Memory B cell (primary cell): ENCODE measurements at regions not wholly inside any gene's neighbourhood (a gene's known extent, or its start where the extent isn't known, plus 50 kb on each side); places are given as distances from the start of the nearest gene placed in this dataset.

Experiments
- ATAC-seq: fragments of 150-1000 bp; cut with Tn5 transposase; 2 replicates; pipeline ENCODE4 v1.10.0; 2021; ENCODE audit warnings: low read depth, mild to moderate bottlenecking, moderate library complexity
- DNase-seq, 2 donors: peaks; one replicate each; pipeline ENCODE4 v3.0.0; 2022; ENCODE audit warnings: low spot score in 2 of 2
- H3K27ac Mint-ChIP-seq: one replicate; pipeline ENCODE4 v1.8.0; 2022; ENCODE audit warnings: mild to moderate bottlenecking, moderate library complexity, mixed read lengths
- H3K27me3 Mint-ChIP-seq: one replicate; pipeline ENCODE4 v1.8.0; 2022; ENCODE audit warnings: mixed read lengths
- H3K36me3 Mint-ChIP-seq: one replicate; pipeline ENCODE4 v1.8.0; 2022; ENCODE audit warnings: mild to moderate bottlenecking, mixed read lengths
- H3K4me1 Mint-ChIP-seq: one replicate; pipeline ENCODE4 v1.8.0; 2022; ENCODE audit warnings: mixed read lengths
- H3K4me3 Mint-ChIP-seq: one replicate; pipeline ENCODE4 v1.8.0; 2022; ENCODE audit warnings: mild to moderate bottlenecking, moderate library complexity, mixed read lengths
- H3K9me3 Mint-ChIP-seq: one replicate; pipeline ENCODE4 v1.8.0; 2022; ENCODE audit warnings: mixed read lengths

- Mint-ChIP-seq H3K36me3 (no peaks in the 10 kb centered on the region), H3K9me3 (no peaks in the 10 kb centered on the region), H3K4me1 (no peaks in the 10 kb centered on the region), H3K4me3 (no peak overlapping the region), H3K27me3 (peaks cover 21% of the 10 kb centered on the region), H3K27ac (no peak overlapping the region)
- no peak for ATAC-seq
- no peak for DNase-seq
Observed at GRCh38 chr11:45486461-45486860, 179.0 kb downstream of the CHST1 start.

- no peak overlapping the region for H3K4me3 Mint-ChIP-seq
- no peak for DNase-seq
Observed at GRCh38 chr11:45485070-45485707, 180.2 kb downstream of the CHST1 start.

GRCh38 chr11:45484326-45484883, 181.0 kb downstream of the CHST1 start:
- Mint-ChIP-seq H3K4me1 (no peaks in the 10 kb centered on the region), H3K27me3 (peaks cover 21% of the 10 kb centered on the region), H3K4me3 (no peak overlapping the region), H3K9me3 (no peaks in the 10 kb centered on the region), H3K27ac (no peak overlapping the region), H3K36me3 (no peaks in the 10 kb centered on the region)
- DNase-seq (no peak), ATAC-seq (no peak)

More at GRCh38 chr11:45485070-45485707, 180.2 kb downstream of the CHST1 start:
- H3K4me1 Mint-ChIP-seq = no peaks in the 10 kb centered on the region
- H3K27me3 Mint-ChIP-seq = peaks cover 21% of the 10 kb centered on the region
- no peaks in the 10 kb centered on the region for H3K36me3 Mint-ChIP-seq
- no peak for ATAC-seq
- no peak overlapping the region for H3K27ac Mint-ChIP-seq
- H3K9me3 Mint-ChIP-seq = no peaks in the 10 kb centered on the region

- no peak overlapping the region for H3K27ac Mint-ChIP-seq
- DNase-seq = no peak
- no peak for ATAC-seq
Observed at GRCh38 chr11:45483416-45483815, 182.0 kb downstream of the CHST1 start.

GRCh38 chr11:45482331-45482730, 183.1 kb downstream of the CHST1 start:
- no peak for DNase-seq
- ATAC-seq = no peak
- no peaks in the 10 kb centered on the region for H3K36me3 Mint-ChIP-seq
- H3K27ac Mint-ChIP-seq = no peak overlapping the region
- H3K9me3 Mint-ChIP-seq = no peaks in the 10 kb centered on the region
- peaks cover 19% of the 10 kb centered on the region for H3K27me3 Mint-ChIP-seq
- no peak overlapping the region for H3K4me3 Mint-ChIP-seq
- no peaks in the 10 kb centered on the region for H3K4me1 Mint-ChIP-seq

More at GRCh38 chr11:45483416-45483815, 182.0 kb downstream of the CHST1 start:
- Mint-ChIP-seq H3K4me1 (no peaks in the 10 kb centered on the region), H3K4me3 (no peak overlapping the region), H3K36me3 (no peaks in the 10 kb centered on the region), H3K27me3 (peaks cover 19% of the 10 kb centered on the region), H3K9me3 (no peaks in the 10 kb centered on the region)

- Mint-ChIP-seq H3K4me1 (no peaks in the 10 kb centered on the region), H3K4me3 (no peak overlapping the region), H3K9me3 (no peaks in the 10 kb centered on the region), H3K27me3 (peaks cover 19% of the 10 kb centered on the region), H3K27ac (no peak overlapping the region), H3K36me3 (no peaks in the 10 kb centered on the region)
- DNase-seq = no peak
- no peak for ATAC-seq
Observed at GRCh38 chr11:45481026-45481425, 184.4 kb downstream of the CHST1 start.

GRCh38 chr11:45477588-45477987, 187.8 kb downstream of the CHST1 start:
- DNase-seq (no peak), ATAC-seq (no peak)
- Mint-ChIP-seq H3K4me3 (no peak overlapping the region), H3K9me3 (no peaks in the 10 kb centered on the region), H3K27me3 (peaks cover 16% of the 10 kb centered on the region), H3K27ac (no peak overlapping the region), H3K36me3 (no peaks in the 10 kb centered on the region), H3K4me1 (no peaks in the 10 kb centered on the region)

GRCh38 chr11:45476126-45476525, 189.3 kb downstream of the CHST1 start:
- Mint-ChIP-seq H3K4me3 (no peak overlapping the region), H3K27ac (no peak overlapping the region), H3K9me3 (no peaks in the 10 kb centered on the region), H3K27me3 (peaks cover 7% of the 10 kb centered on the region), H3K36me3 (no peaks in the 10 kb centered on the region), H3K4me1 (no peaks in the 10 kb centered on the region)
- ATAC-seq (no peak), DNase-seq (no peak)

- Mint-ChIP-seq H3K9me3 (no peaks in the 10 kb centered on the region), H3K27me3 (peaks cover 7% of the 10 kb centered on the region), H3K36me3 (no peaks in the 10 kb centered on the region), H3K4me1 (no peaks in the 10 kb centered on the region), H3K4me3 (no peak overlapping the region), H3K27ac (no peak overlapping the region)
- no peak for ATAC-seq
- no peak for DNase-seq
Observed at GRCh38 chr11:45475173-45475572, 189.0 kb upstream of the SYT13 start.

- no peak for DNase-seq
- ATAC-seq = no peak
- peaks cover 2% of the 10 kb centered on the region for H3K36me3 Mint-ChIP-seq
- no peaks in the 10 kb centered on the region for H3K9me3 Mint-ChIP-seq
- no peak overlapping the region for H3K4me3 Mint-ChIP-seq
- peaks cover 9% of the 10 kb centered on the region for H3K27me3 Mint-ChIP-seq
- H3K27ac Mint-ChIP-seq = no peak overlapping the region
- no peaks in the 10 kb centered on the region for H3K4me1 Mint-ChIP-seq
Observed at GRCh38 chr11:45473341-45473895, 187.3 kb upstream of the SYT13 start.

- H3K4me1 Mint-ChIP-seq = no peaks in the 10 kb centered on the region
- H3K27ac Mint-ChIP-seq = no peak overlapping the region
- H3K9me3 Mint-ChIP-seq = no peaks in the 10 kb centered on the region
Observed at GRCh38 chr11:45472716-45473317, 186.7 kb upstream of the SYT13 start.

GRCh38 chr11:45471266-45471665, 185.1 kb upstream of the SYT13 start:
- Mint-ChIP-seq H3K36me3 (peaks cover 2% of the 10 kb centered on the region), H3K27me3 (peaks cover 8% of the 10 kb centered on the region), H3K4me3 (no peak overlapping the region), H3K27ac (no peak overlapping the region), H3K9me3 (no peaks in the 10 kb centered on the region), H3K4me1 (no peaks in the 10 kb centered on the region)
- no peak for DNase-seq
- ATAC-seq = no peak

More at GRCh38 chr11:45472716-45473317, 186.7 kb upstream of the SYT13 start:
- ATAC-seq (no peak), DNase-seq (no peak)
- no peak overlapping the region for H3K4me3 Mint-ChIP-seq
- H3K36me3 Mint-ChIP-seq = peaks cover 2% of the 10 kb centered on the region
- H3K27me3 Mint-ChIP-seq = peaks cover 9% of the 10 kb centered on the region

GRCh38 chr11:45470794-45471167, 184.6 kb upstream of the SYT13 start:
- ATAC-seq = no peak
- Mint-ChIP-seq H3K36me3 (peaks cover 2% of the 10 kb centered on the region), H3K27ac (no peak overlapping the region), H3K4me3 (no peak overlapping the region), H3K4me1 (no peaks in the 10 kb centered on the region), H3K9me3 (no peaks in the 10 kb centered on the region), H3K27me3 (peaks cover 8% of the 10 kb centered on the region)
- no peak for DNase-seq

GRCh38 chr11:45470151-45470793, 184.1 kb upstream of the SYT13 start:
- ATAC-seq = no peak

More at GRCh38 chr11:45470151-45470793, 184.1 kb upstream of the SYT13 start:
- no peak for DNase-seq
- Mint-ChIP-seq H3K9me3 (no peaks in the 10 kb centered on the region), H3K27me3 (peaks cover 8% of the 10 kb centered on the region), H3K4me3 (no peak overlapping the region), H3K27ac (no peak overlapping the region), H3K4me1 (no peaks in the 10 kb centered on the region), H3K36me3 (peaks cover 2% of the 10 kb centered on the region)
